SU-DHL-6 (cell line): ENCODE measurements at regions not wholly inside any gene's neighbourhood (a gene's known extent, or its start where the extent isn't known, plus 50 kb on each side); places are given as distances from the start of the nearest gene placed in this dataset.

ENCODE experiments used
- EZH2phosphoT487 ChIP-seq: fragments of 200-600 bp; sonication (generic), shearing (Covaris generic); conservative IDR thresholded peaks from 2 replicates; pipeline ENCODE4 v1.6.1; 2018; ENCODE audit warnings: mild to moderate bottlenecking, antibody characterized with exemption, low read length, moderate library complexity, mixed read lengths
- TF ChIP-seq, protein P1 (sequence below): fragments of 200-600 bp; sonication (generic); IDR thresholded peaks from one replicate; pipeline ENCODE4 v1.5.1; 2017; ENCODE audit warnings: antibody characterized with exemption, mild to moderate bottlenecking, low read length, moderate library complexity; ENCODE audit not compliant: insufficient read depth, poor library complexity, severe bottlenecking

DNA sequence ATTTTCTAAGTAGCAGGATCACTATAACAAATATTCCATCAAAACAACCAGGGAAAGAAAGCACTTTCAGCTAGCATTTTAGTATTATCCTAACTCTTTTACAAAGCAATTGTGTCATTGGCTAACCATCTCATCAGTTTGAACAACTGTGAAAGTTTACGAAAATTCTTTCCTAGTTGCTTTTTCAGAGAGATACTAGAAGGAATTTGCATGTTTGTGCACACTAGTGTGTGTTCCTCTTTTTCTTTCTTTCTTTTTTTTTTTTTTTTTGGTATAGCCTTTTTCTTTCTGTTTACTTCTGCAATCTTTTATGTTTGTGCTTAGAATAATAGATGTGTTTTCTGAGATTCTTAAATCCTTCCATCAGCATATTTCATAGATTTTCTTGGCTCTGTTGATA is 124.7 kb upstream of the SEMA6A start:
- TF ChIP-seq, protein P1, sequence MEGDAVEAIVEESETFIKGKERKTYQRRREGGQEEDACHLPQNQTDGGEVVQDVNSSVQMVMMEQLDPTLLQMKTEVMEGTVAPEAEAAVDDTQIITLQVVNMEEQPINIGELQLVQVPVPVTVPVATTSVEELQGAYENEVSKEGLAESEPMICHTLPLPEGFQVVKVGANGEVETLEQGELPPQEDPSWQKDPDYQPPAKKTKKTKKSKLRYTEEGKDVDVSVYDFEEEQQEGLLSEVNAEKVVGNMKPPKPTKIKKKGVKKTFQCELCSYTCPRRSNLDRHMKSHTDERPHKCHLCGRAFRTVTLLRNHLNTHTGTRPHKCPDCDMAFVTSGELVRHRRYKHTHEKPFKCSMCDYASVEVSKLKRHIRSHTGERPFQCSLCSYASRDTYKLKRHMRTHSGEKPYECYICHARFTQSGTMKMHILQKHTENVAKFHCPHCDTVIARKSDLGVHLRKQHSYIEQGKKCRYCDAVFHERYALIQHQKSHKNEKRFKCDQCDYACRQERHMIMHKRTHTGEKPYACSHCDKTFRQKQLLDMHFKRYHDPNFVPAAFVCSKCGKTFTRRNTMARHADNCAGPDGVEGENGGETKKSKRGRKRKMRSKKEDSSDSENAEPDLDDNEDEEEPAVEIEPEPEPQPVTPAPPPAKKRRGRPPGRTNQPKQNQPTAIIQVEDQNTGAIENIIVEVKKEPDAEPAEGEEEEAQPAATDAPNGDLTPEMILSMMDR, result no peak
- TF ChIP-seq EZH2phosphoT487, result no peak
